Breast epithelium (tissue), 4 donors: ENCODE measurements at regions not wholly inside any gene's neighbourhood (a gene's known extent, or its start where the extent isn't known, plus 50 kb on each side); places are given as distances from the start of the nearest gene placed in this dataset.

ENCODE experiments used
- DNase-seq, 2 donors: peaks; one replicate each; pipeline ENCODE4 v3.0.0-alpha.2; 2019; ENCODE audit warnings: low spot score in 2 of 2
- H3K27ac ChIP-seq, 2 donors: fragments of 200-600 bp; sonication (generic) in 1 of 2; one replicate each; pipeline ENCODE4 v1.5.1; 2016 to 2019; ENCODE audit warnings: mild to moderate bottlenecking in 1 of 2
- H3K27me3 ChIP-seq, 2 donors: fragments of 200-600 bp; sonication (generic) in 1 of 2; one replicate each; pipeline versions ENCODE4 v1.5.1 to v1.6.0; 2017 to 2019; ENCODE audit warnings: control low read depth in 1 of 2, mild to moderate bottlenecking in 1 of 2
- H3K36me3 ChIP-seq: fragments of 200-600 bp; one replicate; pipeline ENCODE4 v1.5.1; 2019
- H3K4me1 ChIP-seq, 2 donors: fragments of 200-600 bp; sonication (generic); one replicate each; pipeline ENCODE4 v1.5.1; 2016 to 2019; ENCODE audit warnings: control low read depth in 1 of 2
- H3K4me3 ChIP-seq, 3 donors: fragments of 200-600 bp; sonication (generic); 1 replicate in 2 of 3; 2 replicates in 1 of 3; pipeline ENCODE4 v1.5.1; 2016 to 2019; ENCODE audit warnings: mild to moderate bottlenecking in 3 of 3, moderate library complexity in 2 of 3
- H3K9me3 ChIP-seq, 2 donors: fragments of 200-600 bp; sonication (generic) in 1 of 2; one replicate each; pipeline ENCODE4 v1.5.1; 2016 to 2019; ENCODE audit warnings: control low read depth in 1 of 2
- CTCF ChIP-seq, 3 donors: fragments of 450-650 bp; IDR thresholded peaks; one replicate each; pipeline ENCODE4 v1.5.1; 2016 to 2017; ENCODE audit warnings: antibody characterized with exemption in 3 of 3, mild to moderate bottlenecking in 3 of 3, moderate library complexity in 3 of 3
- POLR2A ChIP-seq: fragments of 450-650 bp; IDR thresholded peaks from one replicate; pipeline ENCODE4 v1.6.1; 2016; ENCODE audit warnings: antibody characterized with exemption, mild to moderate bottlenecking, moderate library complexity
- POLR2AphosphoS5 ChIP-seq, 3 donors: sonication (generic); formaldehyde crosslinking; IDR thresholded peaks; one replicate each; pipeline ENCODE4 v1.6.1; 2017; ENCODE audit warnings: antibody characterized with exemption in 3 of 3
- intact Hi-C: fragments of 100-400 bp; cut with DNase I; formaldehyde crosslinking; loops from one replicate; pipeline ENCODE4 v1.15.1; 2023; ENCODE audit warnings: low total_unique reads

GRCh38 chr15:91491101-91491950 lies 362.2 kb upstream of the SLCO3A1 start:
- intact Hi-C loops, result no loop called here
- Histone ChIP-seq H3K9me3 (no peaks in the 10 kb centered on the region), H3K27ac (no peak overlapping the region), H3K4me1 (no peaks in the 10 kb centered on the region), H3K4me3 (no peak overlapping the region), H3K27me3 (no peaks in the 10 kb centered on the region), H3K36me3 (no peaks in the 10 kb centered on the region)
- TF ChIP-seq POLR2A (no peak), POLR2AphosphoS5 (IDR thresholded peaks at IDR 0.05) (no peak), CTCF (IDR thresholded peaks at IDR 0.05) (no peak)
- no peak for DNase-seq

- Histone ChIP-seq H3K4me1 (no peaks in the 10 kb centered on the region), H3K36me3 (no peaks in the 10 kb centered on the region), H3K9me3 (no peaks in the 10 kb centered on the region), H3K27me3 (no peaks in the 10 kb centered on the region), H3K27ac (no peak overlapping the region), H3K4me3 (no peak overlapping the region)
- no peak for DNase-seq
- intact Hi-C loops, result no loop called here
- no peak for TF ChIP-seq CTCF (IDR thresholded peaks at IDR 0.05)
- TF ChIP-seq POLR2A, result no peak
- no peak for TF ChIP-seq POLR2AphosphoS5 (IDR thresholded peaks at IDR 0.05)
Measured at GRCh38 chr15:91496754-91497691, 356.5 kb upstream of the SLCO3A1 start.

- Histone ChIP-seq H3K27me3 (no peaks in the 10 kb centered on the region), H3K4me1 (no peaks in the 10 kb centered on the region), H3K27ac (no peak overlapping the region), H3K36me3 (no peaks in the 10 kb centered on the region), H3K4me3 (no peak overlapping the region), H3K9me3 (no peaks in the 10 kb centered on the region)
- DNase-seq, result no peak
- intact Hi-C loops, result no loop called here
- TF ChIP-seq POLR2A (no peak), CTCF (IDR thresholded peaks at IDR 0.05) (no peak), POLR2AphosphoS5 (IDR thresholded peaks at IDR 0.05) (no peak)
Measured at GRCh38 chr15:91498046-91498748, 355.3 kb upstream of the SLCO3A1 start.

GRCh38 chr15:91498749-91499062 lies 354.8 kb upstream of the SLCO3A1 start:
- Histone ChIP-seq H3K9me3 (no peaks in the 10 kb centered on the region), H3K4me1 (no peaks in the 10 kb centered on the region), H3K27ac (no peak overlapping the region), H3K36me3 (no peaks in the 10 kb centered on the region), H3K27me3 (no peaks in the 10 kb centered on the region), H3K4me3 (no peak overlapping the region)
- TF ChIP-seq POLR2AphosphoS5 (IDR thresholded peaks at IDR 0.05) (no peak), CTCF (IDR thresholded peaks at IDR 0.05) (no peak), POLR2A (no peak)
- intact Hi-C loops, result no loop called here
- DNase-seq, result no peak
